ENCODE measurements at regions not wholly inside any gene's neighbourhood (a gene's known extent, or its start where the extent isn't known, plus 50 kb on each side); places are given as distances from the start of the nearest gene placed in this dataset.

- no peak for TF ChIP-seq POLR2AphosphoS5 (IDR thresholded peaks at IDR 0.05; ENCODE audit: low read depth, low read length)
- TF ChIP-seq KDM1A (IDR thresholded peaks at IDR 0.05; ENCODE audit: borderline replicate concordance, low read length): no peak
- TF ChIP-seq, protein P1, sequence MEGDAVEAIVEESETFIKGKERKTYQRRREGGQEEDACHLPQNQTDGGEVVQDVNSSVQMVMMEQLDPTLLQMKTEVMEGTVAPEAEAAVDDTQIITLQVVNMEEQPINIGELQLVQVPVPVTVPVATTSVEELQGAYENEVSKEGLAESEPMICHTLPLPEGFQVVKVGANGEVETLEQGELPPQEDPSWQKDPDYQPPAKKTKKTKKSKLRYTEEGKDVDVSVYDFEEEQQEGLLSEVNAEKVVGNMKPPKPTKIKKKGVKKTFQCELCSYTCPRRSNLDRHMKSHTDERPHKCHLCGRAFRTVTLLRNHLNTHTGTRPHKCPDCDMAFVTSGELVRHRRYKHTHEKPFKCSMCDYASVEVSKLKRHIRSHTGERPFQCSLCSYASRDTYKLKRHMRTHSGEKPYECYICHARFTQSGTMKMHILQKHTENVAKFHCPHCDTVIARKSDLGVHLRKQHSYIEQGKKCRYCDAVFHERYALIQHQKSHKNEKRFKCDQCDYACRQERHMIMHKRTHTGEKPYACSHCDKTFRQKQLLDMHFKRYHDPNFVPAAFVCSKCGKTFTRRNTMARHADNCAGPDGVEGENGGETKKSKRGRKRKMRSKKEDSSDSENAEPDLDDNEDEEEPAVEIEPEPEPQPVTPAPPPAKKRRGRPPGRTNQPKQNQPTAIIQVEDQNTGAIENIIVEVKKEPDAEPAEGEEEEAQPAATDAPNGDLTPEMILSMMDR (IDR thresholded peaks at IDR 0.05; ENCODE audit: control extremely low read depth in 1 of 3, insufficient read depth in 1 of 3, low read depth in 1 of 3, low read length in 3 of 3): no peak
- no peak for TF ChIP-seq JUN (IDR thresholded peaks at IDR 0.05; ENCODE audit: low read depth, low read length)
- TF ChIP-seq GABPA (IDR thresholded peaks at IDR 0.05; ENCODE audit: borderline replicate concordance, insufficient read depth, low read length): no peak
- TF ChIP-seq RNF2 (IDR thresholded peaks at IDR 0.05; ENCODE audit: borderline replicate concordance, low read depth, low read length, missing control alignments, poor library complexity, severe bottlenecking): no peak
- no peak for TF ChIP-seq RBBP5 (IDR thresholded peaks at IDR 0.05; ENCODE audit: borderline replicate concordance, low read depth, low read length)
- no peak for TF ChIP-seq YY1 (IDR thresholded peaks at IDR 0.05; ENCODE audit: low read depth, low read length)
Measured at GRCh38 chr20:57876163-57876562, 166.3 kb upstream of the PMEPA1 start.

Measured in H1 (cell line).